Activated CD8-positive, alpha-beta memory T cell treated with anti-CD3 and anti-CD28 coated beads, Interleukin-2, amount 10 ng/mL, durations not matched to agents 7 days and 5 days (primary cell): ENCODE measurements at regions not wholly inside any gene's neighbourhood (a gene's known extent, or its start where the extent isn't known, plus 50 kb on each side); places are given as distances from the start of the nearest gene placed in this dataset.

Experiments used
- ATAC-seq: fragments of 150-1000 bp; cut with Tn5 transposase; one replicate; pipeline ENCODE4 v1.10.0; 2021; ENCODE audit warnings: moderate library complexity
- CTCF ChIA-PET: fragments of 350-600 bp; sonication (Branson Sonifier 250); formaldehyde crosslinking; loops from one replicate; lab custom pipeline; 2021; ENCODE audit warnings: antibody characterized with exemption; lab: Charles Lee
- DNase-seq: peaks from one replicate; pipeline ENCODE4 v3.0.0-alpha.2; 2020
- H3K27ac Mint-ChIP-seq: one replicate; pipeline ENCODE4 v1.8.0; 2021; ENCODE audit warnings: mild to moderate bottlenecking, mixed read lengths
- H3K27me3 Mint-ChIP-seq: one replicate; pipeline ENCODE4 v1.8.0; 2021; ENCODE audit warnings: mixed read lengths
- H3K36me3 Mint-ChIP-seq: one replicate; pipeline ENCODE4 v1.8.0; 2021; ENCODE audit warnings: mild to moderate bottlenecking, mixed read lengths
- H3K4me1 Mint-ChIP-seq: one replicate; pipeline ENCODE4 v1.8.0; 2021; ENCODE audit warnings: mixed read lengths
- H3K4me3 Mint-ChIP-seq: one replicate; pipeline ENCODE4 v1.8.0; 2021; ENCODE audit warnings: mild to moderate bottlenecking, moderate library complexity, mixed read lengths
- H3K9me3 Mint-ChIP-seq: one replicate; pipeline ENCODE4 v1.8.0; 2022; ENCODE audit warnings: low read depth, mixed read lengths

- CTCF ChIA-PET, result no interaction called here
- Mint-ChIP-seq H3K4me1 (no peaks in the 10 kb centered on the region), H3K36me3 (no peaks in the 10 kb centered on the region), H3K27ac (no peak overlapping the region), H3K27me3 (no peaks in the 10 kb centered on the region), H3K4me3 (no peak overlapping the region), H3K9me3 (peaks cover 11% of the 10 kb centered on the region)
- ATAC-seq (no peak), DNase-seq (no peak)
Measured at GRCh38 chr5:18078157-18078556, 443.9 kb downstream of the TAF11L14 start.

GRCh38 chr5:18079831-18080230 lies 445.6 kb downstream of the TAF11L14 start:
- ATAC-seq (no peak), DNase-seq (no peak)
- peaks cover 16% of the 10 kb centered on the region for H3K9me3 Mint-ChIP-seq
- CTCF ChIA-PET, result no interaction called here
- H3K4me1 Mint-ChIP-seq, result no peaks in the 10 kb centered on the region
- no peak overlapping the region for H3K27ac Mint-ChIP-seq
- no peaks in the 10 kb centered on the region for H3K27me3 Mint-ChIP-seq
- H3K4me3 Mint-ChIP-seq, result no peak overlapping the region
- H3K36me3 Mint-ChIP-seq, result no peaks in the 10 kb centered on the region

GRCh38 chr5:18088020-18088579 lies 453.8 kb downstream of the TAF11L14 start:
- no peaks in the 10 kb centered on the region for H3K27me3 Mint-ChIP-seq
- H3K9me3 Mint-ChIP-seq, result peaks cover 10% of the 10 kb centered on the region
- H3K4me3 Mint-ChIP-seq, result no peak overlapping the region
- no peaks in the 10 kb centered on the region for H3K36me3 Mint-ChIP-seq
- CTCF ChIA-PET, result no interaction called here
- H3K27ac Mint-ChIP-seq, result no peak overlapping the region
- ATAC-seq (no peak), DNase-seq (no peak)
- H3K4me1 Mint-ChIP-seq, result no peaks in the 10 kb centered on the region

GRCh38 chr5:18090177-18090576 lies 455.9 kb downstream of the TAF11L14 start:
- ATAC-seq, result no peak
- CTCF ChIA-PET, result no interaction called here
- H3K27ac Mint-ChIP-seq, result no peak overlapping the region
- H3K36me3 Mint-ChIP-seq, result no peaks in the 10 kb centered on the region
- H3K27me3 Mint-ChIP-seq, result no peaks in the 10 kb centered on the region
- no peak for DNase-seq
- H3K4me1 Mint-ChIP-seq, result no peaks in the 10 kb centered on the region
- peaks cover 4% of the 10 kb centered on the region for H3K9me3 Mint-ChIP-seq
- H3K4me3 Mint-ChIP-seq, result no peak overlapping the region

- ATAC-seq (no peak), DNase-seq (no peak)
- no peak overlapping the region for H3K27ac Mint-ChIP-seq
- H3K4me3 Mint-ChIP-seq, result no peak overlapping the region
- H3K4me1 Mint-ChIP-seq, result no peaks in the 10 kb centered on the region
- H3K9me3 Mint-ChIP-seq, result peaks cover 5% of the 10 kb centered on the region
- H3K36me3 Mint-ChIP-seq, result no peaks in the 10 kb centered on the region
- CTCF ChIA-PET, result no interaction called here
- H3K27me3 Mint-ChIP-seq, result no peaks in the 10 kb centered on the region
Measured at GRCh38 chr5:18091142-18091541, 456.9 kb downstream of the TAF11L14 start.

- CTCF ChIA-PET, result no interaction called here
- Mint-ChIP-seq H3K4me3 (no peak overlapping the region), H3K27ac (no peak overlapping the region), H3K36me3 (no peaks in the 10 kb centered on the region), H3K27me3 (no peaks in the 10 kb centered on the region), H3K4me1 (no peaks in the 10 kb centered on the region), H3K9me3 (peaks cover 5% of the 10 kb centered on the region)
- no peak for DNase-seq
- ATAC-seq, result no peak
Measured at GRCh38 chr5:18091758-18092157, 457.5 kb downstream of the TAF11L14 start.

GRCh38 chr5:18095061-18095460 lies 460.8 kb downstream of the TAF11L14 start:
- Mint-ChIP-seq H3K4me1 (no peaks in the 10 kb centered on the region), H3K4me3 (no peak overlapping the region), H3K27me3 (no peaks in the 10 kb centered on the region), H3K27ac (no peak overlapping the region), H3K36me3 (no peaks in the 10 kb centered on the region), H3K9me3 (peaks cover 3% of the 10 kb centered on the region)
- DNase-seq (no peak), ATAC-seq (no peak)
- CTCF ChIA-PET, result no interaction called here

- no peak for DNase-seq
- no peak overlapping the region for H3K4me3 Mint-ChIP-seq
Measured at GRCh38 chr5:18097817-18098216, 463.6 kb downstream of the TAF11L14 start.

GRCh38 chr5:18098691-18099090 lies 464.4 kb downstream of the TAF11L14 start:
- ATAC-seq, result no peak
- no peak for DNase-seq
- CTCF ChIA-PET, result no interaction called here
- H3K27me3 Mint-ChIP-seq, result no peaks in the 10 kb centered on the region
- no peak overlapping the region for H3K27ac Mint-ChIP-seq
- no peak overlapping the region for H3K4me3 Mint-ChIP-seq
- no peaks in the 10 kb centered on the region for H3K4me1 Mint-ChIP-seq
- peaks cover 3% of the 10 kb centered on the region for H3K9me3 Mint-ChIP-seq
- H3K36me3 Mint-ChIP-seq, result no peaks in the 10 kb centered on the region

More at GRCh38 chr5:18097817-18098216, 463.6 kb downstream of the TAF11L14 start:
- Mint-ChIP-seq H3K36me3 (no peaks in the 10 kb centered on the region), H3K9me3 (peaks cover 3% of the 10 kb centered on the region), H3K27me3 (no peaks in the 10 kb centered on the region), H3K4me1 (no peaks in the 10 kb centered on the region), H3K27ac (no peak overlapping the region)
- ATAC-seq, result no peak
- CTCF ChIA-PET, result no interaction called here

- Mint-ChIP-seq H3K36me3 (no peaks in the 10 kb centered on the region), H3K9me3 (peaks cover 3% of the 10 kb centered on the region), H3K27ac (no peak overlapping the region), H3K4me1 (no peaks in the 10 kb centered on the region), H3K4me3 (no peak overlapping the region), H3K27me3 (no peaks in the 10 kb centered on the region)
- no peak for ATAC-seq
- no peak for DNase-seq
- CTCF ChIA-PET, result no interaction called here
Measured at GRCh38 chr5:18099261-18099660, 465.0 kb downstream of the TAF11L14 start.

GRCh38 chr5:18101532-18101931 lies 467.3 kb downstream of the TAF11L14 start:
- DNase-seq (no peak), ATAC-seq (no peak)
- Mint-ChIP-seq H3K27me3 (no peaks in the 10 kb centered on the region), H3K27ac (no peak overlapping the region), H3K4me1 (no peaks in the 10 kb centered on the region), H3K36me3 (no peaks in the 10 kb centered on the region), H3K4me3 (no peak overlapping the region), H3K9me3 (peaks cover 2% of the 10 kb centered on the region)
- CTCF ChIA-PET, result no interaction called here

GRCh38 chr5:18102733-18103132 lies 468.5 kb downstream of the TAF11L14 start:
- H3K4me3 Mint-ChIP-seq, result no peak overlapping the region
- no peaks in the 10 kb centered on the region for H3K27me3 Mint-ChIP-seq
- no peak overlapping the region for H3K27ac Mint-ChIP-seq
- ATAC-seq, result no peak
- H3K36me3 Mint-ChIP-seq, result no peaks in the 10 kb centered on the region
- CTCF ChIA-PET, result no interaction called here
- no peaks in the 10 kb centered on the region for H3K4me1 Mint-ChIP-seq
- DNase-seq, result no peak
- H3K9me3 Mint-ChIP-seq, result peaks cover 5% of the 10 kb centered on the region

GRCh38 chr5:18105449-18105848 lies 471.2 kb downstream of the TAF11L14 start:
- no peak overlapping the region for H3K27ac Mint-ChIP-seq
- CTCF ChIA-PET, result no interaction called here
- no peaks in the 10 kb centered on the region for H3K36me3 Mint-ChIP-seq
- DNase-seq, result no peak
- H3K9me3 Mint-ChIP-seq, result peaks cover 7% of the 10 kb centered on the region
- H3K27me3 Mint-ChIP-seq, result no peaks in the 10 kb centered on the region
- no peaks in the 10 kb centered on the region for H3K4me1 Mint-ChIP-seq
- ATAC-seq, result no peak
- no peak overlapping the region for H3K4me3 Mint-ChIP-seq

- no peak for DNase-seq
- Mint-ChIP-seq H3K4me1 (no peaks in the 10 kb centered on the region), H3K27ac (no peak overlapping the region), H3K4me3 (no peak overlapping the region), H3K9me3 (peaks cover 13% of the 10 kb centered on the region), H3K36me3 (no peaks in the 10 kb centered on the region), H3K27me3 (no peaks in the 10 kb centered on the region)
- CTCF ChIA-PET, result no interaction called here
- no peak for ATAC-seq
Measured at GRCh38 chr5:18111906-18112465, 477.7 kb downstream of the TAF11L14 start.
